Neural crest cell (in vitro differentiated cells): ENCODE measurements at regions not wholly inside any gene's neighbourhood (a gene's known extent, or its start where the extent isn't known, plus 50 kb on each side); places are given as distances from the start of the nearest gene placed in this dataset.

Experiments
- DNase-seq: peaks from one replicate; pipeline ENCODE4 v3.0.0; 2021; ENCODE audit warnings: low read depth, mixed read lengths, low spot score
- H3K27ac Mint-ChIP-seq: one replicate; pipeline ENCODE4 v1.8.0; 2021; ENCODE audit warnings: mild to moderate bottlenecking, mixed read lengths; ENCODE audit not compliant: unreplicated experiment
- H3K27me3 Mint-ChIP-seq: 2 replicates; pipeline ENCODE4 v1.8.0; 2021; ENCODE audit warnings: low read depth, mild to moderate bottlenecking, mixed read lengths
- H3K36me3 Mint-ChIP-seq: 2 replicates; pipeline ENCODE4 v1.8.0; 2021; ENCODE audit warnings: low read depth, mild to moderate bottlenecking, mixed read lengths
- H3K4me1 Mint-ChIP-seq: 2 replicates; pipeline ENCODE4 v1.8.0; 2021; ENCODE audit warnings: mixed read lengths
- H3K4me3 Mint-ChIP-seq: one replicate; pipeline ENCODE4 v1.8.0; 2021; ENCODE audit warnings: mild to moderate bottlenecking, mixed read lengths
- H3K9me3 Mint-ChIP-seq: 2 replicates; pipeline ENCODE4 v1.8.0; 2021; ENCODE audit warnings: mixed read lengths
- CTCF ChIP-seq: fragments of 200-600 bp; sonication (generic); conservative IDR thresholded peaks from 2 replicates; pipeline ENCODE4 v1.5.0; 2021; ENCODE audit warnings: antibody characterized with exemption, mild to moderate bottlenecking

GRCh38 chr13:103556681-103557080 is 490.5 kb upstream of the SLC10A2 start:
- no peaks in the 10 kb centered on the region for H3K4me1 Mint-ChIP-seq
- H3K36me3 Mint-ChIP-seq, result no peaks in the 10 kb centered on the region
- DNase-seq, result no peak
- peaks cover 7% of the 10 kb centered on the region for H3K9me3 Mint-ChIP-seq
- H3K27me3 Mint-ChIP-seq, result no peaks in the 10 kb centered on the region
- no peak for TF ChIP-seq CTCF
- no peak overlapping the region for H3K4me3 Mint-ChIP-seq
- H3K27ac Mint-ChIP-seq, result no peak overlapping the region

GRCh38 chr13:103547914-103548313 is 481.7 kb upstream of the SLC10A2 start:
- Mint-ChIP-seq H3K36me3 (peaks cover 32% of the 10 kb centered on the region), H3K4me1 (no peaks in the 10 kb centered on the region), H3K9me3 (peaks cover 21% of the 10 kb centered on the region), H3K4me3 (no peak overlapping the region), H3K27me3 (no peaks in the 10 kb centered on the region), H3K27ac (no peak overlapping the region)
- no peak for TF ChIP-seq CTCF
- no peak for DNase-seq

GRCh38 chr13:103546271-103546670 is 480.1 kb upstream of the SLC10A2 start:
- DNase-seq, result no peak
- H3K36me3 Mint-ChIP-seq, result peaks cover 36% of the 10 kb centered on the region
- H3K4me3 Mint-ChIP-seq, result no peak overlapping the region
- H3K9me3 Mint-ChIP-seq, result peaks cover 25% of the 10 kb centered on the region
- peaks cover 4% of the 10 kb centered on the region for H3K4me1 Mint-ChIP-seq
- H3K27me3 Mint-ChIP-seq, result no peaks in the 10 kb centered on the region
- H3K27ac Mint-ChIP-seq, result no peak overlapping the region
- TF ChIP-seq CTCF, result no peak

- peaks cover 25% of the 10 kb centered on the region for H3K9me3 Mint-ChIP-seq
- peaks cover 29% of the 10 kb centered on the region for H3K36me3 Mint-ChIP-seq
- peaks cover 15% of the 10 kb centered on the region for H3K4me1 Mint-ChIP-seq
- no peak overlapping the region for H3K27ac Mint-ChIP-seq
- no peaks in the 10 kb centered on the region for H3K27me3 Mint-ChIP-seq
- DNase-seq, result no peak
- TF ChIP-seq CTCF, result no peak
- no peak overlapping the region for H3K4me3 Mint-ChIP-seq
These were observed 476.4 kb upstream of the SLC10A2 start for GRCh38 chr13:103542648-103543047.

GRCh38 chr13:103540382-103540765 is 474.2 kb upstream of the SLC10A2 start:
- Mint-ChIP-seq H3K27me3 (no peaks in the 10 kb centered on the region), H3K9me3 (peaks cover 17% of the 10 kb centered on the region), H3K4me1 (peaks cover 19% of the 10 kb centered on the region), H3K27ac (no peak overlapping the region), H3K36me3 (peaks cover 23% of the 10 kb centered on the region), H3K4me3 (no peak overlapping the region)
- no peak for DNase-seq
- TF ChIP-seq CTCF, result no peak
